ENCODE measurements at regions not wholly inside any gene's neighbourhood (a gene's known extent, or its start where the extent isn't known, plus 50 kb on each side); places are given as distances from the start of the nearest gene placed in this dataset.
A peak's percentile ranks its signal among the peaks of the same experiment; 100 is the strongest.

DNA sequence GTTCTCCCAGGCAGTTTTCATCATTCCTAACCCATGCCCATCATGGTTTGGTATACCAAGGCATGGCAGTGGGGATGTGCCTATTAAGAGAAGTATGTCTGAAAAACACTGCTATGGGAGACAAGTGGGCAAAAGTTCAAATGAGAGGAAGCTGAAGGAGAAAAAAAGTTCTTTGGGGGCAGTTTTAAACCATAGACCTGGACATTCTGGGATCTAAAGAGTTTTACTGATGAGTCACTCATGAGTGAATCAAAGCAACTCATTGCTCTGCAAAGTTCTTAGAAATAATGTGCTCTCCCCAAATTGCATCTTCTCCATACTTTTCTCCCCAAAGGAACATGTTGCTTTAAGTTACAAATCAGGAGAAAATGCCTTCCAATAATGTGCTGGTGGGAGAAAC, 256.9 kb upstream of the MTPN start:
- peak; percentile 35 for DNase-seq

DNA sequence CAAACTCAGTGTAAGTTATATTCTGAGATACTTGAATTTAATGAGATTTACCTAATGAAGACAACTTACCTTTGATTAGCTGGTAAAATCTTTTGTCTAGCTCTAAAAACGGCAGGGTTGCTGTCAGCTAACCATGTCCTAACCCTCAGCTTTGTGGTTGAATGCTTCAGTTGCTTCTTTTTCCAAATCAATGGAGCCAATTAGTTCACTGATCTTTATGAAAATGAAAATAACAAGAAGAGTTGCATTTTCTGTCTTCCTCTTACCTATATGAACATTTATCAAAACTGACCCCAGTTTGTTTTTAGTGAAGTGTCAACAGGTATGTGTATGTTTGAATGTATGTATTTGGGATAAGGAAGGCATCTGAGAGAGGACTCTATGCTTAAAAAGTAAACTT, 253.1 kb upstream of the MTPN start:
- DNase-seq, result no peak

DNA sequence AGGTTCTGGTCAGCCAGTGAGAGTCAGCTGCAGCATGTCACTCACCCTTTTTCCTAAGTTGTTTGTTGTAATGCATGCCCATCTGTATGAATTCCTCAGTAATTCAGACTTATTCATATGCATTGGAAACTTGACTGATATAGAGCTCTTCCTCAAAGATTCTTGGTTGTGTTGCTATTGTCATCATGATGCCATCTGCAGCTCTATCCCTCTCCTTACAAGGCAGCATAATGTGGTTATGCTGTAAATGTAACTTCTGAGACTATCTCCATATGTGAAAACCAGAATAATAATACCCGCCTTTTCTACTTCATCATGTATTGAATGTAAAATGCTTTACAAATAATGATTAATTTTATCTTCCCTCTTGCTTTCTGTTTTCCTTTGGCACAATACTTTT, 252.6 kb upstream of the MTPN start:
- no peak for DNase-seq

DNA sequence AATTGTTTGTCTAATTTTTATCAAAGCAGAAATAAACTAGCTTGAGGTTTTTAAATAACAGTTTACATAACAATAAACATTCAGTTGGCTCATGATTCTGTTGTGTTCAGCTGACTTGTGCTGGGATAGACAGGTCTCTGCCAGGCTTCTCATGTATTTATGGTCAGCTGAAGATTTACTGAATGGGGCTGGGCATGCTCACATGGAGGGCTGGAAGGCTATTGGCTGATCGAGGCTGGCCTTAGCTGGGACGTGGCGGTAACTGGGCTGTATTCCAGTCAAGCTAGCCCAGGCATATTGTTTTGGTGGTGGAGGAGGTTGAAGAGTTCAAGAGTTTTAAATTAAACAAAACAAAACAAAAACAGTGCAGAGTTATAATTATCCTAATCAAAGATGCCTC, 251.0 kb upstream of the MTPN start:
- DNase-seq, result no peak

DNA sequence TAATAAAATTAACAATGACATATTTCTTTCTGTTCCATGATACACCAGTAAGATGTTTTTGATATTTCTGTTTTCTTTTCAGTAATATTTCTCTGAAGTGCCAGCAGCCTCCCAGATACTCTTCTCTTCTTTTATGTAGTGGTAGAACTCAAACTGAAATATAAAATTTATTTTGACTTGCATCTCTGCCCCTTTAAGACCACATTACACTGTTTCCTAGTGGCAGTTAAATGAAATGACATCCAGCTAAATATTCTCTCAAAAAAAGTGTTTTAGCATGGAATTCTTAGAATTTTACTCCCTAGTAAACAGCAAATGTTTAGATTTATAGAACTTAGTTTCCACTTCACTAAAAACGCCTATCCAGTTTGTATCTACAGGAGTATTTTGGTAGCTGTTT, 237.2 kb upstream of the MTPN start:
- DNase-seq, result no peak

DNA sequence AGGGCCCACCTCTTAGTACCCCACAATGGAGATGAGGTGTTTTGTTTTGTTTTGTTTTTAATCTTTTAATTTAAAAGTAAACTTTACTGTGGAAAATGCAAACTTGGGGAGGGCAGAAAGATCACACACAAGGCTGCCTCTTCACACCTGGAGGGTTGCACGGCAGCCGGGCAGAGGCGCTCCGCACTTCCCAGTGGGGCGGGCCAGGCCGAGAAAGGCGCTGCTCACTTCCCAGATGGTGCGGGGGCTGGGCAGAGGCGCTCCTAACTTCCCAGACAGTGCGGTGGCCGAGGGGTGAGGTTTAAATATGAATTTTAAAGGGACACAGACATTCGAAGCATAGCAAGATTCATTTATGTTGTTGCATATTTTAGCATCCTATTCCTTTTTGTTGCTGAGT, 235.9 kb upstream of the MTPN start:
- DNase-seq, result no peak

DNA sequence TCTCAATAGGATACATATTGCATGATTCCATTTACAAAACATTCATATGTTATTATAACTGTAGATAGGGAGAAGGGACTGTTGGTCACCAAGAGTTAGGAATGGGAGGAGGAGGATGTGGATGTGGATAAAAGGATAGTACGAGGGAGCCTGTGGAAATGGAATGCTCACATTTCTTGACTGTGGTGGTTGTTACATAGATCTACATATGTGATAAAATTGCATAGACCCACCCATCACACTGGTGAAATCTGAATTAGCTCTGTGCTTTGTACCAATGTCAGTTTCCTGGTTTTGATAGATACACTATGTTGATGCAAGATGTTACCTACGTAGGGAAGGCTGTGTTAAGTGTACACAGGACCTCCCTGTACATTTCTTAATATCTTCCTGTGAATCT, 233.5 kb upstream of the MTPN start:
- no peak for DNase-seq

GRCh38 chr7:136210079-136210478, 232.9 kb upstream of the MTPN start:
- no peak for DNase-seq

GRCh38 chr7:136205956-136206355, 228.8 kb upstream of the MTPN start:
- no peak for DNase-seq

DNA sequence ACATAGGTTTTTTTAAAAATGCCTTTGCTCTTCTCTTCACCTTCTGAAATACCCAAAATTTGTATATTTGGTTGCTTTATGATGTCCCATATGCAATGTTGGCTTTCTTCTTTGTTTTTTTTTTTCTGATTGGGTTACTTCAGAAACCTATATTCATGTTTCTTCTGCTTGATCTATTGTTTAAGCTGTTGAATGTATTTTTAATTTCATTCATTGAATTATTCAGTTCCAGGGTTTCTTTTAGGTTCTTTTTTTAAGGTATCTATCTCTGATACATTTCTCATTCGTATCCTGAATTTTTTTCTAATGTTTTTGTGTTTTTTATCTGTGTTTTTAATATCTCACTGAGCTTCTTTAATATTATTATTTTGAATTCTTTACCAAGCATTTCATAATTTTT, 221.0 kb upstream of the MTPN start:
- no peak for DNase-seq

- DNase-seq, result no peak
Measured at GRCh38 chr7:136194878-136195277, 217.7 kb upstream of the MTPN start.

GRCh38 chr7:136193940-136194339, 216.8 kb upstream of the MTPN start:
- DNase-seq, result no peak

GRCh38 chr7:136189506-136189998, 212.4 kb upstream of the MTPN start:
- no peak for DNase-seq

GRCh38 chr7:136186281-136186680, 209.1 kb upstream of the MTPN start:
- no peak for DNase-seq

DNA sequence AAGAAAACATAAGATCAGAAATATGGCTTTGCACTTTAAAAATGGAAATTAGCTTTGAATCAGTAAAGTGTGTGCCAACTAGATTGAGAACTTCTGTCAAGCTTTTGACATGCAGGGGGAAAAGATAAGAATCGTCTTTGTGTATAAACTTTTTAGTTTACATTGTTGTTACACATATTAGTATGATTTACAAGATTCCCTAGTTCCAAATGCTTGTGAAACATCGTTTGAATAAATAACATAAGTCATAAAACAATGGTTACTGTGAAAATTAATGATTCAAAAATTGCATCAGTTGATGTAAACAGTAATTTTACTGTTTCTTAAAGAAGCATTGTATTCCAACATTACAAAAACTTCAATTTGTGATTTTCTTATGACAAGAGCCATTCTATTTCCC, 207.6 kb upstream of the MTPN start:
- no peak for DNase-seq

DNA sequence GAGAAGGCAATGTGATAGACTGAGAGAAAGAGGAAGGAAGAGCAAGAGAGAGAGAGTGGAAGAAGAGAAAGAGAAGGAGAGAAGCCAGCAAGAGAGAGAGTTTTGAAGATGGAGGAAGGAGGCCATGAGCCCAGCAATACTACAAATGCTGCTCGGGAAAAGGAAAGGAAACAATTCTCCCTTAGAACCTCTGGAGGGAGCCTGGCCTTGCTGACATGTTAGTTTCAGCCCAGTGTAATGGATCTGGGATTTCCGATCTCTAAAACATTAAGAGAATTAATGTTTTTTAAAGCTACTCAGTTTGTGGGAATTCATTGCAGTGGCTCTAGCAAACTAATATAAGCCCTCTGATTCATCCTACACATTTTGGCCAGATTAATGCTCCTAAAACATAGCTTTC, 206.8 kb upstream of the MTPN start:
- no peak for DNase-seq

GRCh38 chr7:136180984-136181383, 203.8 kb upstream of the MTPN start:
- DNase-seq, result no peak

DNA sequence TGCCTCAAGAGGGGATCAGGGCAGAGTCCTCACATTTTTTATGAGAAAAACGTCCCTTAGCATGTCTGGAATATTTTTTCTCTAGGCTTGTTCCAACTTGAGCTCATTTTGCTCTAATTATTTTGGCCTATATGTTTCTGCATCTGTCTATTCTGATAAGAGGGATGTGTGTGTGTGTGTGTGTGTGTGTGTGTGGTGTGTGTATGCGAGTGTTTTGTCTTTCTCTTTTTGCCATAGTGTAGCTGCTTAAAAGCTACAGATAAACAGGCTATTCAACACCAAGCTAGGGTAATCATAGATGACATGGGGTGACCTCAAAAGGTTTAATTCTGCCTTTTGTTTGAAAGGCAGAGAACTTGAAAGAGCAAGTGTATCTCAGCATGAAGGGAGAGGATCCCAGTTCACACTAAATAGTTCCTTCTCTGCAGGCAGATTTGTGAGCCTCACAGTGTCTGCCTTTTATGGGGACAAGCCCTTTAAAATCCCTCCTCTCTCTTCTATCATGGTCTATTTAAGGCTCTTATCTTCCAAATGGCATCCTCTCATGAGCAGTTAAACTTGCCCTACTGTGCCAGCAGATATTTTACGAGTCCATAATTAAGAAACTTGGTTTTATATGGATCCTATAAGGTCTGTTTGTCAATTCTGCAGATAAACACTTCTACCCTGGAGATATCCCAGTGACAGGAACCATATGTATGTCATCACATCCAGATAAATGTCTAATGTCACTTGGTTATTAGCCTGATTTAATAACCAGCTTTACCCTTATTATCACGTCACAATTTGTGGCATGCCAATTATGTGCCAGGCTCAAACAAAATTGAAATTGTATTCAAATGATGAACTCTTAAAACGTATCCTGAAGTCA, 202.9 kb upstream of the MTPN start:
- no peak for DNase-seq

GRCh38 chr7:136179154-136179553, 202.0 kb upstream of the MTPN start:
- DNase-seq, result no peak

GRCh38 chr7:136174477-136175125, 197.4 kb upstream of the MTPN start:
- DNase-seq, result no peak

GRCh38 chr7:136173874-136174273, 196.7 kb upstream of the MTPN start:
- DNase-seq, result no peak

GRCh38 chr7:136171233-136171632, 194.1 kb upstream of the MTPN start:
- no peak for DNase-seq

DNA sequence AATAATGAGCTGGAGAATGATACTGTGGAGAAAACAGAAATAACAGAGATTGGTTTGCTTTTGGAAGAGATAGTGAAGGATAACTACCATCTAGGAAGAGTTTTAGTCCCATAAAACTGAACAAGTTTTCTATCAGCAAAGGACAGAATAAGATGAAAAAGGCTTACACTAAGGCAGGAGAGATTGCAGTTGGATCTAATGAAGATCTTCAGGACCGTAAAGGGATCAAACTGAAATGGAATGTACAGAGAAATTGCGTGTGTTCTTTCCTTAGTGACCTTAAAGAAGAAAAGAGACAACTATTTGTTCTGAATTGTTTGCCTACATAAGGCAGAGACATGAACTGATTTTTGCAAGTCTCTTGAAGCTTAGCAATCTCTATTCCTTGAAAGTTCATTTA, 191.7 kb upstream of the MTPN start:
- DNase-seq, result no peak

- no peak for DNase-seq
Measured at GRCh38 chr7:136167991-136168390, 190.8 kb upstream of the MTPN start.

GRCh38 chr7:136166521-136166920, 189.4 kb upstream of the MTPN start:
- no peak for DNase-seq
